ENCODE measurements at regions not wholly inside any gene's neighbourhood (a gene's known extent, or its start where the extent isn't known, plus 50 kb on each side); places are given as distances from the start of the nearest gene placed in this dataset.

- no peak for TF ChIP-seq POLR2AphosphoS5 (IDR thresholded peaks at IDR 0.05)
- TF ChIP-seq POLR2A (IDR thresholded peaks at IDR 0.05), result no peak
- TF ChIP-seq, protein P1, sequence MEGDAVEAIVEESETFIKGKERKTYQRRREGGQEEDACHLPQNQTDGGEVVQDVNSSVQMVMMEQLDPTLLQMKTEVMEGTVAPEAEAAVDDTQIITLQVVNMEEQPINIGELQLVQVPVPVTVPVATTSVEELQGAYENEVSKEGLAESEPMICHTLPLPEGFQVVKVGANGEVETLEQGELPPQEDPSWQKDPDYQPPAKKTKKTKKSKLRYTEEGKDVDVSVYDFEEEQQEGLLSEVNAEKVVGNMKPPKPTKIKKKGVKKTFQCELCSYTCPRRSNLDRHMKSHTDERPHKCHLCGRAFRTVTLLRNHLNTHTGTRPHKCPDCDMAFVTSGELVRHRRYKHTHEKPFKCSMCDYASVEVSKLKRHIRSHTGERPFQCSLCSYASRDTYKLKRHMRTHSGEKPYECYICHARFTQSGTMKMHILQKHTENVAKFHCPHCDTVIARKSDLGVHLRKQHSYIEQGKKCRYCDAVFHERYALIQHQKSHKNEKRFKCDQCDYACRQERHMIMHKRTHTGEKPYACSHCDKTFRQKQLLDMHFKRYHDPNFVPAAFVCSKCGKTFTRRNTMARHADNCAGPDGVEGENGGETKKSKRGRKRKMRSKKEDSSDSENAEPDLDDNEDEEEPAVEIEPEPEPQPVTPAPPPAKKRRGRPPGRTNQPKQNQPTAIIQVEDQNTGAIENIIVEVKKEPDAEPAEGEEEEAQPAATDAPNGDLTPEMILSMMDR (IDR thresholded peaks at IDR 0.05 in 8 of 11, conservative IDR thresholded peaks at IDR 0.05 in 3 of 11), result no peak
These were observed 670.6 kb downstream of the PTPRU start for GRCh38 chr1:29906927-29907326.

Measured in spleen (tissue), 7 donors.